OCI-M2 (cell line): ENCODE measurements at regions not wholly inside any gene's neighbourhood (a gene's known extent, or its start where the extent isn't known, plus 50 kb on each side); places are given as distances from the start of the nearest gene placed in this dataset.

ENCODE experiments used
- DNase-seq: peaks from one replicate; lab custom pipeline; 2025; ENCODE audit not compliant: unreplicated experiment; lab: John Stamatoyannopoulos, UW

GRCh38 chr6:126526996-126527606 lies 187.2 kb downstream of the CENPW start:
- no peak for DNase-seq

- DNase-seq, result no peak
Observed at GRCh38 chr6:126529637-126530362, 189.9 kb downstream of the CENPW start.

- no peak for DNase-seq
Observed at GRCh38 chr6:126530775-126531174, 190.9 kb downstream of the CENPW start.

GRCh38 chr6:126531286-126531685 lies 191.4 kb downstream of the CENPW start:
- DNase-seq, result no peak

GRCh38 chr6:126531840-126532239 lies 191.9 kb downstream of the CENPW start:
- no peak for DNase-seq

GRCh38 chr6:126534401-126534800 lies 194.5 kb downstream of the CENPW start:
- DNase-seq, result no peak

GRCh38 chr6:126535138-126535537 lies 195.2 kb downstream of the CENPW start:
- DNase-seq, result no peak

- DNase-seq, result no peak
Observed at GRCh38 chr6:126535595-126535994, 195.7 kb downstream of the CENPW start.

GRCh38 chr6:126537061-126537816 lies 197.3 kb downstream of the CENPW start:
- DNase-seq, result no peak

- DNase-seq, result no peak
Observed at GRCh38 chr6:126539022-126539421, 199.1 kb downstream of the CENPW start.

- no peak for DNase-seq
Observed at GRCh38 chr6:126540161-126540560, 200.2 kb downstream of the CENPW start.

- DNase-seq, result no peak
Observed at GRCh38 chr6:126541806-126542491, 202.0 kb downstream of the CENPW start.

GRCh38 chr6:126546541-126547120 lies 206.7 kb downstream of the CENPW start:
- DNase-seq, result no peak

GRCh38 chr6:126548300-126548699 lies 208.4 kb downstream of the CENPW start:
- no peak for DNase-seq

GRCh38 chr6:126550323-126550722 lies 210.4 kb downstream of the CENPW start:
- DNase-seq, result no peak

- DNase-seq, result no peak
Observed at GRCh38 chr6:126551832-126552231, 211.9 kb downstream of the CENPW start.

- DNase-seq, result no peak
Observed at GRCh38 chr6:126553854-126554253, 213.9 kb downstream of the CENPW start.

- DNase-seq, result no peak
Observed at GRCh38 chr6:126570507-126570906, 230.6 kb downstream of the CENPW start.

GRCh38 chr6:126574301-126574700 lies 234.4 kb downstream of the CENPW start:
- DNase-seq, result no peak

GRCh38 chr6:126581316-126581715 lies 241.4 kb downstream of the CENPW start:
- DNase-seq, result no peak

GRCh38 chr6:126600258-126600916 lies 260.5 kb downstream of the CENPW start:
- DNase-seq, result no peak
